NCI-H226 (cell line): ENCODE measurements at regions not wholly inside any gene's neighbourhood (a gene's known extent, or its start where the extent isn't known, plus 50 kb on each side); places are given as distances from the start of the nearest gene placed in this dataset.
"Not testable (repeated sequence)": the region's sequence is repeated elsewhere in the genome, so short reads cannot be mapped to it uniquely, and the experiment has no call there.

ENCODE experiments used
- DNase-seq: peaks from one replicate; pipeline ENCODE4 v3.0.0-alpha.2; 2015

- no peak for DNase-seq
These were observed 153.2 kb upstream of the RBM19 start for GRCh38 chr12:114119316-114119715.

- no peak for DNase-seq
These were observed 130.3 kb upstream of the RBM19 start for GRCh38 chr12:114096461-114096860.

DNA sequence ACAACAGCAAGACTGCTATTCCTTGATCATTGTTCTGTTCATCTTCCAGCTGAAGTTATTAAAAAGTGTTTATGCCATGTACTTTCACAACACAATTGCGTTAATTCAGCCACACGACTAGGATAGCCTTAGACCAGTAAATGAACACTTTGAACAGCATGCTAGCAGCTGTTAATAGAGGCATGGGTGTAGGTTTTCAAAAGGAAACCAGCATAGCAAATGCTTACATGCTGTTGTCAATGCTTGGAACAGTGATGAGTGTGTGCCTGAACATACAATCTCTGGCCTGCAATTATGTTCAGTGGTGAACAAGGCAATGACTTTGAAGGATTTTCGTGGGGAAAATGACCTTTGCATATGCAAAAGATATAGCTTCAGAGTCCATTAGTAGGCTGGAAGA is 127.4 kb upstream of the RBM19 start:
- no peak for DNase-seq

- no peak for DNase-seq
These were observed 126.9 kb upstream of the RBM19 start for GRCh38 chr12:114092981-114093380.

- no peak for DNase-seq
These were observed 124.1 kb upstream of the RBM19 start for GRCh38 chr12:114090211-114090610.

DNA sequence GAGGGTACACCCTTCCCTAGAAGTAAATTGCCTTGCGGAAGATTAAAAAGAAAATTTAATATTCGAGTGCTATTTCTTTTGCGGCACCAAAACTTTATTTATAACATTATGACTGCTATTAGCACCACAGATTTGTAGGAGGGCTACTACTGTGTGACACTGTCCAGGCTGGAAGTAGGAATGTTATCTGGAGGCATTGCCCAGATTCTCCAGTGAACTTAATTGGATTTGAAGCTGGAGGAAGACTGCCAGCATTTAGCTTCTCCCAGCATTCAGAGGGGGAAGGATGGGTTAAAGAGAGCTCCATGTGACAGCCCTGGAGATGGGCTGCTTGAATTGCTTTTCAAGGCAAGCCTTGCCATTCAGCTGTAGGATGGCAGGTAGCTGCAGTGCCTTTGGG is 107.0 kb upstream of the RBM19 start:
- DNase-seq = no peak

GRCh38 chr12:114069507-114069906 is 103.4 kb upstream of the RBM19 start:
- no peak for DNase-seq

- DNase-seq = no peak
These were observed 98.4 kb upstream of the RBM19 start for GRCh38 chr12:114064497-114064896.

GRCh38 chr12:114064034-114064433 is 97.9 kb upstream of the RBM19 start:
- not testable (repeated sequence) for DNase-seq

GRCh38 chr12:114063435-114063834 is 97.3 kb upstream of the RBM19 start:
- no peak for DNase-seq

- not testable (repeated sequence) for DNase-seq
These were observed 90.2 kb upstream of the RBM19 start for GRCh38 chr12:114056351-114056750.

DNA sequence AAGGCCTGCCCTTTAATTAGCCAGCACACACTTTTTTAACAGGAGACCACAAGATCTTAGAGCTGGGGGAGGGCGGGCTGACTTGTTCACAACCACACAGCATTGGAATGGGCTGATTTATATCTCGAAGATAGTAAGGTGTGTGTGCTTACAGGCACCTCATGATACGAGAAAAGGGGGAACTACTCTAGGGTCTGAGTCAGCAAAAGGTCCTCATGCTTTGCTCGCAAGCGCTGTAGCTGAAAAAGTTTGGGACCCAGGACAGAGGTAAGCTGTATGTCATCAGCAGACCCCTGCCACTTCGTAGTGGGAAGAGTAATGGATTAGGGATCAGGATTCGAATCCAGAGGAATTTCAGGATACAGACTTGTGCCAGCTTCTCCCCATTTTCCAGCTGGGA is 88.9 kb upstream of the RBM19 start:
- no peak for DNase-seq

DNA sequence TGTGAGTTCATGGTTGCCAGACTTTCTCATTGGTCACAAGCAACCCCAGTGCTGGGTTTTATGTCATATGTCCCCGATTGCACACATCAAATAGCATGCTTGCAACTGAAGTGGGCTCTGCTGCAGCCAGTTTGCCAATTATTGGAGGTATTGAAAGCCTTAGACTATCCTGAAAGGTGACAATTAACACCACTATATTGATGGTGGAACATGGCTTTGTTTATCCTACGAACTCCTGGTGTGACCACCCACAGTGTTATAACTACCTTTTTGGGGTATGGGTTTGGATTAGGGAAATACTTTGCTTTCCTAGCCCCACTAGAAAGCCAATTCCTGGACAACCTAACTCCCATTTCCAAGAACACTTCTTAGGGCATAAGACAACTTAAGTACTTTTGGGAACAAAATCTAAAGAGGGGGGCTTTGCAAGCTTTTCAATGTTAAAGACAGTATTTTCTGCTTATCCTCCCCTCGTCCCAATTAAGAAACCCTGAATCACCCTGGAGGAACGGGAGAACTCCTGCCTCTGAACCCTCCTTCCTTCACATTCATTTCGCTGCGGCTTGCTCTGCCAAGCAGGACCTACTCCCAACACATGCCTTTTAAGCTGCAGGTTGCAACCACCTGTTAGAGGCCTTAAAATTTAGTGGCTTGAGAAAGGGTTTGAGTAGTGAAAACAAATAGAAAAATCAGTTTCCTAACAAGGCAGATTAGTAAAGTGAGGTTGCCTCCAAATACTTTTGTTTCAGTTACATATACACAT is 80.3 kb upstream of the RBM19 start:
- DNase-seq = no peak

- no peak for DNase-seq
These were observed 79.2 kb upstream of the RBM19 start for GRCh38 chr12:114045349-114045748.

DNA sequence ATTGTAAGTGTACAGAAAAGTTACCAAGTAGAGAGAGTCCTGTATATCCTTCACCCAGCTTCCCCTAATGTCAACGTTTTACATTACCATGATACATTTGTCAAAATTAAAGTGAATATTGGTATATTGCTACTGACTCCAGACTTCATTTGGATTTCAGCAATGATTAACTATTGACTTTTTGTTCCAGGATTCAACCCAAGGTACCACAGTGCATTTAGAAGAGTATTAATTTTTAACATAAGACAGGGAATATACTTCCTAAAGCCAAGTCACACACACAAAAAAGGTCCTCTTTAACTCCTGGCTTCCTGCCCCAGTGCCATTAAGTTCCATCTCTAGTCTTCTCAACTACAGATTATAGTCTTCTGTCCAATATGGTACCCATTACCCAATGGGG is 75.5 kb upstream of the RBM19 start:
- no peak for DNase-seq

GRCh38 chr12:114041136-114041535 is 75.0 kb upstream of the RBM19 start:
- no peak for DNase-seq

- DNase-seq = no peak
These were observed 72.8 kb upstream of the RBM19 start for GRCh38 chr12:114038962-114039361.

GRCh38 chr12:114032801-114033200 is 66.7 kb upstream of the RBM19 start:
- DNase-seq = no peak

DNA sequence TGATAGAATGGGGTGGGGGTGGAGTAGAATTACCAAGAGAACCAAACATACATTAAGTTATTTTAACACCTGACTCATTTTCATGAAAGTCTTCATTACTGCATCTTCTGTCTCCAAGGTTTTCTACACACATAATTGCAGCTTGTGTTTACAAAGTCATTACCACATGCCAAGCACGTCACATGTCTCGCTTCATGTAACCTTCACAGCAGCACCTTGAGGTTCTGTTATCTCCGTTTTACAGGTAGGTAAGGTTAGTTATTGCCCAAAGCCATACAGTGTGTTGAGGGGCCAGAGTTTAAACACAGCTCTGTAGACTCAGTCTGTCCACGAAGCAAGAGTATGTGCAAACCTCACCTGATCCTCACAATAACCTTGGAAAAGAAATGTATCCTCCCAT is 64.3 kb upstream of the RBM19 start:
- DNase-seq = no peak

DNA sequence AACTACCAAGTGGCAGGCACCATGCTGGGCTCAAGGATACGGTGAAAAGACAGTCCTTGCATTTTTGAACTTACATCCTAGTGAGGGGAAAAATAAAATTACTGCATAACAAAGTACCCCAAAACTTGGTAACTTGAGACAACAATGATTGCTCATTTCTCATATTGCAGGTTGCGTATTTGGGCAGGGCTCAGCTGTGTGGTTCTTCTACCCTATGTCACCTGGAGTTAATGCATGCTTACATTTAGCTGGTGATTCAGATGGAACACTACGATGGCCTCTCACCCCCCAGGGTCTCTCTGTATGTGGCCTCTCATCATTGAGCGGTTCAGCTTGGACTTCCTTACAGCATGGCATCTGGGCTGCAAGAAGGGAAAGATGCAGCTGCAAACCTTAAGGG is 60.7 kb upstream of the RBM19 start:
- no peak for DNase-seq

- no peak for DNase-seq
These were observed 59.8 kb upstream of the RBM19 start for GRCh38 chr12:114025935-114026334.

DNA sequence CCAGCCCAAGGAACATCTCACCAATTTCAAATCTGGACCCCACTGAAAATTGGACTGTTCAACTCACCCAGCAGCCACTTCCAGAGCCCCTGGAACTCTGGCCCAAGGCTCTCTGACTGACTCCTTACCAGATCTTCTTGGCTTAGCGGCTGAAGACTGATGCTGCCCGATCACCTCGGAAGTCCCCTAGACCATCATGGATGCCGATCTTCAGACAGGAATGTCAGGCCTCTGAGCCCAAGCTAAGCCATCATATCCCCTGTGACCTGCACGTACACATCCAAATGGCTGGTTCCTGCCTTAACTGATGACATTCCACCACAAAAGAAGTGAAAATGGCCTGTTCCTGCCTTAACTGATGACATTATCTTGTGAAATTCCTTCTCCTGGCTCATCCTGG is 56.0 kb upstream of the RBM19 start:
- DNase-seq = not testable (repeated sequence)

DNA sequence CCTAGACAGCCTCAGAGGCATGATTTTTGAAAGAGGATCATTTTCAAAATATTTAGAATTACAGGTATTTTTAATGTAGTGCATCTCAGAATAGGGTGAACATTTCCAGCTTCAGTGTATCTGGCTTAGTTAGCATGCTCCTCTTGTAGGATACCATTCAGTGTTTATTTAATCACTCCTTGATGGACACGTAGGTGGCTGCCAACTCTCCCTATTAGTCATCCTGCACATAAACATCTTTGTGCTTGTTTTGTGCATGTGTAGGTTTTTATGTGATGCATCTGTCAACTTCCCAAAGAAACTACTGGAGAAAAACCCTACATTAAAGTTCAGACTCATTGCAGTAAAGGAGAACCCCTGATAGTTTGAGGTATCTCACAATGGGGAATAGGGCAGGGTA is 52.5 kb upstream of the RBM19 start:
- DNase-seq = no peak
